MM.1S (cell line): ENCODE measurements at regions not wholly inside any gene's neighbourhood (a gene's known extent, or its start where the extent isn't known, plus 50 kb on each side); places are given as distances from the start of the nearest gene placed in this dataset.
"Not testable (repeated sequence)": the region's sequence is repeated elsewhere in the genome, so short reads cannot be mapped to it uniquely, and the experiment has no call there.

Experiments
- DNase-seq: peaks from one replicate; pipeline ENCODE4 v3.0.0-alpha.2; 2015
- H2AFZ ChIP-seq: fragments of 300-600 bp; sonication (generic); 2 replicates; pipeline ENCODE4 v1.6.0; 2016; ENCODE audit warnings: antibody characterized with exemption, low read length
- H3F3A ChIP-seq: fragments of 300-600 bp; sonication (generic); 2 replicates; pipeline ENCODE4 v1.6.1; 2016; ENCODE audit warnings: mild to moderate bottlenecking, antibody characterized with exemption, low read length, moderate library complexity, mixed read lengths; ENCODE audit not compliant: insufficient read depth
- H3K27ac ChIP-seq: fragments of 300-600 bp; sonication (generic); 2 replicates; pipeline ENCODE4 v1.5.1; 2016; ENCODE audit warnings: mild to moderate bottlenecking, low read length
- H3K27me3 ChIP-seq: fragments of 300-600 bp; sonication (generic); replicated peaks from 2 replicates; pipeline ENCODE4 v1.6.0; 2016; ENCODE audit warnings: low read length; ENCODE audit not compliant: insufficient read depth
- H3K36me3 ChIP-seq: fragments of 300-600 bp; sonication (generic); replicated peaks from 2 replicates; pipeline ENCODE4 v1.6.1; 2016; ENCODE audit warnings: mild to moderate bottlenecking, low read length, mixed read lengths; ENCODE audit not compliant: insufficient read depth
- H3K4me1 ChIP-seq: fragments of 300-600 bp; sonication (generic); 2 replicates; pipeline ENCODE4 v1.6.1; 2016; ENCODE audit warnings: low read length, mixed read lengths
- H3K4me2 ChIP-seq: fragments of 300-600 bp; sonication (generic); 2 replicates; pipeline ENCODE4 v1.6.0; 2016; ENCODE audit warnings: low read depth, low read length
- H3K4me3 ChIP-seq: fragments of 300-600 bp; sonication (generic); 2 replicates; pipeline ENCODE4 v1.5.1; 2016; ENCODE audit warnings: low read length, mixed read lengths
- H3K79me2 ChIP-seq: fragments of 300-600 bp; sonication (generic); 2 replicates; pipeline ENCODE4 v1.6.1; 2016; ENCODE audit warnings: mixed run types, low read length, mixed read lengths
- H3K9ac ChIP-seq: fragments of 300-600 bp; sonication (generic); 2 replicates; pipeline ENCODE4 v1.6.1; 2016; ENCODE audit warnings: low read length, mixed read lengths
- H3K9me2 ChIP-seq: fragments of 300-600 bp; sonication (generic); replicated peaks from 2 replicates; pipeline ENCODE4 v1.6.1; 2016; ENCODE audit warnings: mild to moderate bottlenecking, low read length, mixed read lengths; ENCODE audit not compliant: insufficient read depth
- H3K9me3 ChIP-seq: fragments of 300-600 bp; sonication (generic); replicated peaks from 2 replicates; pipeline ENCODE4 v1.6.1; 2016; ENCODE audit warnings: mild to moderate bottlenecking, low read length, mixed read lengths; ENCODE audit not compliant: insufficient read depth
- H4K20me1 ChIP-seq: fragments of 300-600 bp; sonication (generic); 2 replicates; pipeline ENCODE4 v1.6.1; 2016; ENCODE audit warnings: mild to moderate bottlenecking, low read length, moderate library complexity, mixed read lengths; ENCODE audit not compliant: insufficient read depth
- CTCF ChIP-seq: fragments of 300-600 bp; sonication (generic); IDR thresholded peaks from 2 replicates; pipeline ENCODE4 v1.5.1; 2016; ENCODE audit warnings: antibody characterized with exemption, low read length, mixed read lengths
- EZH2 ChIP-seq: fragments of 300-600 bp; sonication (generic); optimal IDR thresholded peaks from 2 replicates; pipeline ENCODE3; 2017; ENCODE audit warnings: low read depth, mild to moderate bottlenecking, antibody characterized with exemption, low read length, mixed read lengths
- EZH2phosphoT487 ChIP-seq: fragments of 300-600 bp; sonication (generic); IDR thresholded peaks from 2 replicates; pipeline ENCODE4 v1.6.1; 2018; ENCODE audit warnings: antibody characterized with exemption, low read length

GRCh38 chr2:239829326-239829725 is 195.8 kb downstream of the NDUFA10 start:
- Histone ChIP-seq H3K9me2 (no peaks in the 10 kb centered on the region), H3K79me2 (no peaks in the 10 kb centered on the region), H3K4me3 (no peak overlapping the region), H3K36me3 (no peaks in the 10 kb centered on the region), H3K4me1 (peaks cover 10% of the 10 kb centered on the region; the same call in 1 of the 2 replicates), H4K20me1 (no peaks in the 10 kb centered on the region), H3K27ac (no peak overlapping the region), H3K27me3 (no peaks in the 10 kb centered on the region), H3K9me3 (no peaks in the 10 kb centered on the region), H2AFZ (no peak overlapping the region), H3F3A (no peaks in the 10 kb centered on the region), H3K9ac (no peak overlapping the region), H3K4me2 (no peak overlapping the region)
- TF ChIP-seq EZH2phosphoT487 (no peak), CTCF (no peak), EZH2 (no peak)
- no peak for DNase-seq

- not testable (repeated sequence) for H3K4me3 ChIP-seq, H3K9ac ChIP-seq, H3F3A ChIP-seq, H3K9me2 ChIP-seq, H4K20me1 ChIP-seq, H3K79me2 ChIP-seq, DNase-seq, H3K27ac ChIP-seq, H2AFZ ChIP-seq, H3K4me2 ChIP-seq, H3K36me3 ChIP-seq, H3K27me3 ChIP-seq, H3K9me3 ChIP-seq
- H3K4me1 ChIP-seq = peaks cover 12% of the 10 kb centered on the region; the same call in 1 of the 2 replicates
Measured at GRCh38 chr2:239828973-239829275, 196.2 kb downstream of the NDUFA10 start.

DNA sequence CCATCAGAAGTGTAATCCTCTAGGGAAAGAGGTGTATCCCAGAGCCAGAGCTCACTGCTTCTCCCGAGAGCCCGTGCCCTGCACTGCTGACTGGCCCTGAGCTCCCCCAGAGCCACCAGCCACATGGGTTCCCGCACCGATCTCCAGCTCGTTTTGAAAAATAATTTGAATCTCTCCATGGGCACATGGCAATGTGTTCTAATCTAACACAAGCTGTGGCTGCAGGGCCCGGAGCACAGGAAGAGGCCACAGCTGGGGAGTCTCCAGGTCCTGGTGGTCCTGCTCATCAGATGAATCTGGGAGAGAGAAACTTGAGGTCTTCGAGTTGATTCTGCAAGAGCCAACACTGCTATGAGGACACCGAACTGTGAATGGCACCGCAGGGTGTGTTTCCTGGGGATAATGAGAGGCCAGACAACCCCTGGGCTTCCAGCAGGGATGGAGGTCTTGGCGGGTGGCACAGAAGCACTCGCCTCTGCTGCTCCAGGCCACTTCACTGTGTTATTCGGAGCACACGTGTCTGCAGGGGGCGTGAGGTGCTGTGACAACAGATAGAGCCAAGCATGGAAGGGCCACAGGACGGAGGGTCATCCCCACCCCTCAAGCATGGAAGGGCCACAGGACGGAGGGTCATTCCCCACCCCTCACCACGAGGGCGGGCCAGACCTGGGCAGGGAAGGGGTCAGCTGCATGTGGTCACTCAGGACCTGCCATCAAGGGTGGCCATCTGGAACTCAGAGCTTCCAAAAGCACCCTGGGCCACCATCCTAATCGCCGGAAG is 196.8 kb downstream of the NDUFA10 start:
- no peaks in the 10 kb centered on the region for H3K9me2 ChIP-seq
- no peaks in the 10 kb centered on the region for H3K36me3 ChIP-seq
- no peak overlapping the region for H2AFZ ChIP-seq
- no peak for DNase-seq
- no peaks in the 10 kb centered on the region for H3K79me2 ChIP-seq
- no peak overlapping the region for H3K4me2 ChIP-seq
- no peak overlapping the region for H3K4me3 ChIP-seq
- peaks cover 14% of the 10 kb centered on the region; the same call in 1 of the 2 replicates for H3K4me1 ChIP-seq
- H3K9ac ChIP-seq = no peak overlapping the region
- H4K20me1 ChIP-seq = no peaks in the 10 kb centered on the region
- H3K9me3 ChIP-seq = no peaks in the 10 kb centered on the region
- H3F3A ChIP-seq = no peaks in the 10 kb centered on the region
- no peak overlapping the region for H3K27ac ChIP-seq
- TF ChIP-seq CTCF (no peak), EZH2 (no peak), EZH2phosphoT487 (no peak)
- H3K27me3 ChIP-seq = no peaks in the 10 kb centered on the region

GRCh38 chr2:239827523-239827890 is 197.6 kb downstream of the NDUFA10 start:
- TF ChIP-seq EZH2 (no peak), EZH2phosphoT487 (no peak), CTCF (no peak)
- Histone ChIP-seq H3K27me3 (no peaks in the 10 kb centered on the region), H3K36me3 (no peaks in the 10 kb centered on the region), H2AFZ (no peak overlapping the region), H3K4me1 (peaks cover 14% of the 10 kb centered on the region; the same call in 1 of the 2 replicates), H3K79me2 (no peaks in the 10 kb centered on the region), H3K9me3 (no peaks in the 10 kb centered on the region), H3K4me2 (no peak overlapping the region), H3K4me3 (no peak overlapping the region), H3K27ac (no peak overlapping the region), H3K9me2 (no peaks in the 10 kb centered on the region), H3F3A (no peaks in the 10 kb centered on the region), H4K20me1 (no peaks in the 10 kb centered on the region), H3K9ac (no peak overlapping the region)
- DNase-seq = no peak
